NCI-H2227 (cell line): ENCODE measurements at regions not wholly inside any gene's neighbourhood (a gene's known extent, or its start where the extent isn't known, plus 50 kb on each side); places are given as distances from the start of the nearest gene placed in this dataset.

Experiments
- DNase-seq: peaks from one replicate; lab custom pipeline; 2025; ENCODE audit not compliant: unreplicated experiment; lab: John Stamatoyannopoulos, UW

GRCh38 chr21:37967036-37967435, 50.8 kb upstream of the KCNJ6 start:
- DNase-seq, result no peak

- no peak for DNase-seq
Observed at GRCh38 chr21:37968744-37969143, 52.5 kb upstream of the KCNJ6 start.

GRCh38 chr21:37970548-37970947, 54.3 kb upstream of the KCNJ6 start:
- DNase-seq, result no peak

- no peak for DNase-seq
Observed at GRCh38 chr21:37971390-37971950, 55.2 kb upstream of the KCNJ6 start.

GRCh38 chr21:37974081-37974480, 57.8 kb upstream of the KCNJ6 start:
- no peak for DNase-seq

GRCh38 chr21:37982496-37983318, 66.5 kb upstream of the KCNJ6 start:
- DNase-seq, result no peak

GRCh38 chr21:37983336-37984095, 67.3 kb upstream of the KCNJ6 start:
- no peak for DNase-seq

GRCh38 chr21:37984416-37984815, 68.2 kb upstream of the KCNJ6 start:
- DNase-seq, result no peak

GRCh38 chr21:37986000-37986399, 69.7 kb upstream of the KCNJ6 start:
- DNase-seq, result no peak

- no peak for DNase-seq
Observed at GRCh38 chr21:37986751-37987399, 70.6 kb upstream of the KCNJ6 start.

- no peak for DNase-seq
Observed at GRCh38 chr21:37987668-37988067, 71.4 kb upstream of the KCNJ6 start.

GRCh38 chr21:37993071-37993470, 76.8 kb upstream of the KCNJ6 start:
- no peak for DNase-seq

GRCh38 chr21:37994211-37994610, 78.0 kb upstream of the KCNJ6 start:
- no peak for DNase-seq

- no peak for DNase-seq
Observed at GRCh38 chr21:38012672-38013071, 96.4 kb upstream of the KCNJ6 start.

- no peak for DNase-seq
Observed at GRCh38 chr21:38013741-38014140, 97.5 kb upstream of the KCNJ6 start.

GRCh38 chr21:38014298-38014697, 98.0 kb upstream of the KCNJ6 start:
- no peak for DNase-seq

- DNase-seq, result no peak
Observed at GRCh38 chr21:38027901-38028498, 111.7 kb upstream of the KCNJ6 start.

- no peak for DNase-seq
Observed at GRCh38 chr21:38032082-38032801, 116.0 kb upstream of the KCNJ6 start.

GRCh38 chr21:38036016-38036415, 119.8 kb upstream of the KCNJ6 start:
- no peak for DNase-seq

GRCh38 chr21:38037416-38037815, 121.2 kb upstream of the KCNJ6 start:
- DNase-seq, result no peak
